Parathyroid adenoma (tissue), 2 donors: ENCODE measurements at regions not wholly inside any gene's neighbourhood (a gene's known extent, or its start where the extent isn't known, plus 50 kb on each side); places are given as distances from the start of the nearest gene placed in this dataset.

ENCODE experiments used
- H2AFZ ChIP-seq: fragments of 300-600 bp; sonication (generic); one replicate; pipeline ENCODE4 v1.7.0; 2017; ENCODE audit warnings: antibody characterized with exemption, mild to moderate bottlenecking
- H3K27ac ChIP-seq: fragments of 300-600 bp; sonication (generic); one replicate; pipeline ENCODE4 v1.7.0; 2017
- H3K27me3 ChIP-seq: fragments of 300-600 bp; sonication (generic); one replicate; pipeline ENCODE4 v1.7.0; 2017; ENCODE audit warnings: low read length; ENCODE audit not compliant: control insufficient read depth, insufficient read depth
- H3K36me3 ChIP-seq: fragments of 300-600 bp; sonication (generic); one replicate; pipeline ENCODE4 v1.7.0; 2017; ENCODE audit warnings: low read length; ENCODE audit not compliant: control insufficient read depth, insufficient read depth
- H3K4me1 ChIP-seq: fragments of 300-600 bp; sonication (generic); one replicate; pipeline ENCODE4 v1.7.0; 2017; ENCODE audit warnings: control low read depth
- H3K4me2 ChIP-seq: fragments of 300-600 bp; sonication (generic); one replicate; pipeline ENCODE4 v1.7.0; 2017; ENCODE audit warnings: low read length
- H3K4me3 ChIP-seq: fragments of 300-600 bp; sonication (generic); one replicate; pipeline ENCODE4 v1.7.0; 2017; ENCODE audit warnings: low read depth, low read length
- H3K79me2 ChIP-seq: fragments of 300-600 bp; sonication (generic); one replicate; pipeline ENCODE4 v1.7.0; 2017; ENCODE audit warnings: control low read depth
- H3K9ac ChIP-seq: fragments of 300-600 bp; sonication (generic); one replicate; pipeline ENCODE4 v1.7.0; 2017; ENCODE audit warnings: mild to moderate bottlenecking
- H3K9me3 ChIP-seq: fragments of 300-600 bp; sonication (generic); one replicate; pipeline ENCODE4 v1.7.0; 2017; ENCODE audit warnings: low read length; ENCODE audit not compliant: control insufficient read depth
- CTCF ChIP-seq: fragments of 300-600 bp; sonication (generic); IDR thresholded peaks from one replicate; pipeline ENCODE4 v1.7.0; 2017; ENCODE audit warnings: antibody characterized with exemption, mild to moderate bottlenecking
- donor health status: primary hyperparathyroidism.

GRCh38 chr7:126166645-126167044 is 1086.1 kb downstream of the GRM8 start:
- TF ChIP-seq CTCF, result no peak
- no peak overlapping the region for H3K4me2 ChIP-seq
- H3K4me3 ChIP-seq, result no peak overlapping the region
- H3K79me2 ChIP-seq, result no peaks in the 10 kb centered on the region
- no peaks in the 10 kb centered on the region for H3K27me3 ChIP-seq
- H3K9ac ChIP-seq, result no peak overlapping the region
- H3K9me3 ChIP-seq, result no peaks in the 10 kb centered on the region
- H3K27ac ChIP-seq, result no peak overlapping the region
- H3K4me1 ChIP-seq, result no peaks in the 10 kb centered on the region
- no peak overlapping the region for H2AFZ ChIP-seq
- no peaks in the 10 kb centered on the region for H3K36me3 ChIP-seq

GRCh38 chr7:126163647-126164046 is 1089.1 kb downstream of the GRM8 start:
- Histone ChIP-seq H3K36me3 (no peaks in the 10 kb centered on the region), H3K4me3 (no peak overlapping the region), H3K79me2 (no peaks in the 10 kb centered on the region), H3K27ac (no peak overlapping the region), H3K9me3 (no peaks in the 10 kb centered on the region), H3K4me1 (no peaks in the 10 kb centered on the region), H3K27me3 (no peaks in the 10 kb centered on the region), H3K4me2 (no peak overlapping the region), H2AFZ (no peak overlapping the region), H3K9ac (no peak overlapping the region)
- no peak for TF ChIP-seq CTCF

GRCh38 chr7:126157391-126157790 is 1095.3 kb downstream of the GRM8 start:
- H3K4me3 ChIP-seq, result no peak overlapping the region
- H3K4me2 ChIP-seq, result no peak overlapping the region
- H3K27ac ChIP-seq, result no peak overlapping the region
- no peaks in the 10 kb centered on the region for H3K27me3 ChIP-seq
- no peak for TF ChIP-seq CTCF
- no peaks in the 10 kb centered on the region for H3K9me3 ChIP-seq
- H2AFZ ChIP-seq, result no peak overlapping the region
- H3K36me3 ChIP-seq, result no peaks in the 10 kb centered on the region
- H3K79me2 ChIP-seq, result no peaks in the 10 kb centered on the region
- no peaks in the 10 kb centered on the region for H3K4me1 ChIP-seq
- H3K9ac ChIP-seq, result no peak overlapping the region

- H3K27ac ChIP-seq, result no peak overlapping the region
- H3K4me2 ChIP-seq, result no peak overlapping the region
- no peaks in the 10 kb centered on the region for H3K9me3 ChIP-seq
- H3K79me2 ChIP-seq, result no peaks in the 10 kb centered on the region
- no peak for TF ChIP-seq CTCF
- no peak overlapping the region for H2AFZ ChIP-seq
- no peak overlapping the region for H3K4me3 ChIP-seq
- no peaks in the 10 kb centered on the region for H3K4me1 ChIP-seq
- no peak overlapping the region for H3K9ac ChIP-seq
- H3K36me3 ChIP-seq, result no peaks in the 10 kb centered on the region
- no peaks in the 10 kb centered on the region for H3K27me3 ChIP-seq
Observed at GRCh38 chr7:126150278-126150958, 1102.3 kb downstream of the GRM8 start.

- no peak overlapping the region for H3K4me2 ChIP-seq
- no peak overlapping the region for H3K4me3 ChIP-seq
- no peak for TF ChIP-seq CTCF
- H3K9ac ChIP-seq, result no peak overlapping the region
- no peaks in the 10 kb centered on the region for H3K27me3 ChIP-seq
- no peak overlapping the region for H3K27ac ChIP-seq
- no peaks in the 10 kb centered on the region for H3K36me3 ChIP-seq
- H3K79me2 ChIP-seq, result no peaks in the 10 kb centered on the region
- H3K4me1 ChIP-seq, result no peaks in the 10 kb centered on the region
- H3K9me3 ChIP-seq, result no peaks in the 10 kb centered on the region
- no peak overlapping the region for H2AFZ ChIP-seq
Observed at GRCh38 chr7:126140858-126141466, 1111.8 kb downstream of the GRM8 start.
